OCI-LY1 (cell line): ENCODE measurements at regions not wholly inside any gene's neighbourhood (a gene's known extent, or its start where the extent isn't known, plus 50 kb on each side); places are given as distances from the start of the nearest gene placed in this dataset.

ENCODE experiments used
- EZH2 ChIP-seq: fragments of 200-600 bp; sonication (generic), shearing (Covaris generic); IDR thresholded peaks from 2 replicates; pipeline ENCODE4 v1.8.0; 2017; ENCODE audit warnings: borderline replicate concordance, mixed run types, mild to moderate bottlenecking, antibody characterized with exemption, low read length, moderate library complexity, mixed read lengths
- TF ChIP-seq, protein P1 (sequence below): fragments of 200-600 bp; sonication (generic), shearing (Covaris generic); IDR thresholded peaks from 2 replicates; pipeline ENCODE4 v1.5.1; 2017; ENCODE audit warnings: mild to moderate bottlenecking, antibody characterized with exemption, low read length, moderate library complexity, mixed read lengths

DNA sequence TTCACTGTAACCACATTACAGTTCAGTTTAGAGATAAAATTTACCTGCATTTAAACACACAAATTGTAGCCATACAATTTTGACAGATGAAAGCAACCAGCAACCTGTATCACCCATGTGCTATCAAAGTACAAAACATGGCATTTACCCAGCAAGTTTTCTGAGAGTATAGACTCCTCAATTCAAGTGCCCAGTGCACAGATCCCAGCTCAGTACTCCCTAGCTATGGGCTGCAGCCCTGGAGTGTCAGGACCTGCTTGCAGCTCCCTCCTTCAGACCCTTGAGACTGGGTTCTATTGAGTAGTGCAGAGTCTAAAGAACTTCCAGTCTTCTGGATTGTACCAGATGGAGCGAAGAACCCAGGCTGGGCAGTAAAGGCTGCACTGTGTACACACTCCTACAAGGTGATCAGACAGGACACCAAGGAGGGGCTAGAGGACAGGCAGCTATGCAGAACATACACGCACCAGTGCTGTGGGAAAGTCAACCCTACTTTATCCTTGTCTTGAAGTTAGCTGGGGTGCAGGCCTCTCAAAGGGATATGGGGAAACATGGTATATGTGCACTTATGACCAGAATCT lies 77.7 kb downstream of the DDX3Y start:
- TF ChIP-seq, protein P1, sequence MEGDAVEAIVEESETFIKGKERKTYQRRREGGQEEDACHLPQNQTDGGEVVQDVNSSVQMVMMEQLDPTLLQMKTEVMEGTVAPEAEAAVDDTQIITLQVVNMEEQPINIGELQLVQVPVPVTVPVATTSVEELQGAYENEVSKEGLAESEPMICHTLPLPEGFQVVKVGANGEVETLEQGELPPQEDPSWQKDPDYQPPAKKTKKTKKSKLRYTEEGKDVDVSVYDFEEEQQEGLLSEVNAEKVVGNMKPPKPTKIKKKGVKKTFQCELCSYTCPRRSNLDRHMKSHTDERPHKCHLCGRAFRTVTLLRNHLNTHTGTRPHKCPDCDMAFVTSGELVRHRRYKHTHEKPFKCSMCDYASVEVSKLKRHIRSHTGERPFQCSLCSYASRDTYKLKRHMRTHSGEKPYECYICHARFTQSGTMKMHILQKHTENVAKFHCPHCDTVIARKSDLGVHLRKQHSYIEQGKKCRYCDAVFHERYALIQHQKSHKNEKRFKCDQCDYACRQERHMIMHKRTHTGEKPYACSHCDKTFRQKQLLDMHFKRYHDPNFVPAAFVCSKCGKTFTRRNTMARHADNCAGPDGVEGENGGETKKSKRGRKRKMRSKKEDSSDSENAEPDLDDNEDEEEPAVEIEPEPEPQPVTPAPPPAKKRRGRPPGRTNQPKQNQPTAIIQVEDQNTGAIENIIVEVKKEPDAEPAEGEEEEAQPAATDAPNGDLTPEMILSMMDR: no peak
- TF ChIP-seq EZH2: no peak
